GM21526 (cell line): ENCODE measurements at regions not wholly inside any gene's neighbourhood (a gene's known extent, or its start where the extent isn't known, plus 50 kb on each side); places are given as distances from the start of the nearest gene placed in this dataset.

Source experiments
- ATAC-seq: cut with Tn5 transposase; IDR thresholded peaks from one replicate; pipeline ENCODE4 v1.9.1; 2021; ENCODE audit warnings: moderate library complexity; ENCODE audit not compliant: unreplicated experiment, low FRiP score

DNA sequence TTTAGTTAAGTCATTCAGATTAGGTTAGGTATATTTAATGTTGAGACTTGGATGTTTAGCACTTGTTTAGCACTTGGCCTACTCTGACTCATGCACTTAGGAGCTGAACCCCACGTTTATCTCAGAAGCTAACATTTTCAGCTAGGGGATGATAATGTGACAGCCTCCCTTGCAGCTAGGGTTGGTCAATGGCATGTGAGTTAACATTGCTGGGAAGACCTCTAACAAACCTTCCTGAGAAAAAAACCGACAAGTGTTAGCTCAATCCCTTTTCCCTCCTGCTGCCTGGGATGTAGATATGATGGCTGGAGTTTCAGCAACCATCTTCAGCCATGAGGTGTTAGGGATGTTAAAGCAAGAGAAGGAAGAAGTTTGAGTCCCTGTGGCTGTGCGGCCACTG, 185.0 kb upstream of the FOXF1 start:
- ATAC-seq = no peak

DNA sequence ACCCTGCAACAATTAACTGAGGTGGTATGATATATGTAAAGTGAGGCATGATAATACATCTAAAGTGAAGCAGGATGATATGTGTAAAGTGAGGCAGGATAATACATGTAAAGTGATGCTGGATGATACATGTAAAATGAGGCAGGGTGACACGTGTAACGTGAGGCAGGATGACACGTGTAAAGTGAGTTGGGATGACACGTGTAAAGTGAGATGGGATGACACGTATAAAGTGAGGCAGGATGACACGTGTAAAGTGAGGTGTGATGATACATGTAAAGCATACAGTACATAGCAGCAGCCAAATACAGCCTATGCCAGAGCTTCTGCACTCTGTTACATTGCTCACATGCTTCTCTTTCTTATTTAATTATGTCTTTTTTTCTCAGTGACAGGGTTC, 184.4 kb upstream of the FOXF1 start:
- ATAC-seq = no peak

- ATAC-seq = no peak
These were observed 183.0 kb upstream of the FOXF1 start for GRCh38 chr16:86327321-86327720.

- ATAC-seq = no peak
These were observed 179.4 kb upstream of the FOXF1 start for GRCh38 chr16:86330906-86331305.

DNA sequence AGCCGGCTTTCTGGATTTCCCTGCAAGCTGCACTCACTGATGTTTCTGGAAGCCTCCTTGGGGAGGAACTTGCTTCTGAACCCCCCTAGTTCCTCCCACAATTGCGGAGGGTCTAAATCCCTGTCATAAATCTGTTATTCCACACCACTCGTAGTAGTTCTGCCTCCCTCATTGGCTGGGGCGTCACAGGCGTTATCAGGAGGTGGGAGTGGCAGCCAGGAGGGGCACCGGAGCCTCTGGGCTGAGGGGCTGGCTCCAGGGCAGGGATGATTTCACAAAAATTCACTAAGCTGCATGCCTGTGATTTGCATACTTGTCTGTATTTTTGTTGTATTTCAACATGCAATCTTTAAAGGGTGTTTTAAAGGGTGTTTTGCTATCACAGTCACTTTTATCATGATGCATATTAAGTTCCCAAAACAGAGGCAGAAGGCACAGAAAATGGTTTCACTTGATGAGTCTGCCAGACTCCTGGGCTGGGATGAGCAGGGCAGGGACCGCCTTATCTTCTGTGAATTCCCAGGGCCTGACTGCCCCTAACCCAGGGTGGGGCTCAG, 176.2 kb upstream of the FOXF1 start:
- ATAC-seq = no peak

GRCh38 chr16:86335266-86336172, 174.8 kb upstream of the FOXF1 start:
- no peak for ATAC-seq

- ATAC-seq = no peak
These were observed 173.2 kb upstream of the FOXF1 start for GRCh38 chr16:86337138-86337537.

DNA sequence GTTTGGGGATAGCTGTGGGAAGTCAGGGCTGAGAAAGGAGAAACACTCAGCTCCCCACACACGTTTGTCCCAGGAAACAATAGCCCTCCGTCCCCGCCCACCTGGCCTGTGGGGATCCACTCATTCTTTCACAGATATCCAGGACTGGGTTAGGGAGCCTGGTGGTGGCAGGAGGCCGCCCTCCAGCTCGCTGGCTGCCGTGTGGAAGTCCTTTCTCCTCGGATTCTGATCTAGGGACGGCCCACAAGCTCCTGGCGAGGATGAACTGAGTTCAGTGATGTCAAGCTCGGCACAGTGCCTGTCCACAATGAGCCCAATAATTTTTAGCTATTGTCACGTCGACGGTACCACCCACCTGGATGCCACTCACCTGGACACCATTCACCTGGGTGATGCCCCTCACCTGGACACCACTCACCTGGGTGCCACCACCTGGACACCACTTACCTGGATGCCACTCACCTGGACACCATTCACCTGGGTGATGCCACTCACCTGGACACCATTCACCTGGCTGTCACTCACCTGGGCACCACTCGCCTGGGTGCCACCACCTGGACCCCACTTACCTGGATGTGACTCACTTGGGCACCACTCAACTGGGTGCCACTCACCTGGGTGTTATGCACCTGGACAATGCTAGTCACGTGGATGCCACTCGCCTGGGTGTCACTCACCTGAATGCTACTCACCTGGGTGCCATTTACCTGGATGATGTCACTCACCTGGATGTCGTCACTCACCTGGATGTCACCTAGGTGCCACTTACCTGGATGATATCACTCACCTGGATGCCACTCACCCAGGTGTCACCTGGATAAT, 172.5 kb upstream of the FOXF1 start:
- ATAC-seq = no peak

DNA sequence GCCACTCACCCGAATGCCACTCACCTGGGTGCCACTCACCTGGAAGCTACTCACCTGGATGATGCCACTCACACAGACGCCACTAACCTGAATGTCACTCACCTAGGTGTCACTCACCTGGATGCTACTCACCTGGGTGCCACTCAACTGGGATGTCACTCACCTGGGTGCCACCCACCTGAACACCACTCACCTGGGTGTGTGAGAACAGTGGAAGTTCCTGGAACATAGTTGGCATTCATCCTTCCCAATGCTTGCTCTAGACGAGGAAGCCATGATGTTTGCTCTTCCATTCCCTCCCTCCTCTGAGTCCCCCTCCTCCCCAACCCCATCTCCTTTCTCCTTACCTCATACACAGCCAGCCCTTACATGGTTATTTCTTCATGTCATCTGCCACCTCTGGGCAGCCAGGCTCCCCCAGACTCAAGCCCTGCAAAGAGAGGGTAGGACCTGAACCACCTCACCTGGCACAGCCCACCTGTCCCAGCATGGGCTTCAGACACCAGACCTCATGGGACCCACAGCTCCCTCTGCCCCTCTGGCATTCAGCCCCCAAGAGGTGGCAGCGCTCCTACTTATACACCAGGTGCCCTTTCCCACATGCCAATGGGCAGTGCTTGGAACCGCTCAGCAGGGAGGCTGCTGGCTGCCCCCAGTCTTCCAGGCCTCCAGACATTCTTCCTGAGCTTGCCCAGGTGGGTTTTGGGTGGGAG, 171.8 kb upstream of the FOXF1 start:
- ATAC-seq = no peak

DNA sequence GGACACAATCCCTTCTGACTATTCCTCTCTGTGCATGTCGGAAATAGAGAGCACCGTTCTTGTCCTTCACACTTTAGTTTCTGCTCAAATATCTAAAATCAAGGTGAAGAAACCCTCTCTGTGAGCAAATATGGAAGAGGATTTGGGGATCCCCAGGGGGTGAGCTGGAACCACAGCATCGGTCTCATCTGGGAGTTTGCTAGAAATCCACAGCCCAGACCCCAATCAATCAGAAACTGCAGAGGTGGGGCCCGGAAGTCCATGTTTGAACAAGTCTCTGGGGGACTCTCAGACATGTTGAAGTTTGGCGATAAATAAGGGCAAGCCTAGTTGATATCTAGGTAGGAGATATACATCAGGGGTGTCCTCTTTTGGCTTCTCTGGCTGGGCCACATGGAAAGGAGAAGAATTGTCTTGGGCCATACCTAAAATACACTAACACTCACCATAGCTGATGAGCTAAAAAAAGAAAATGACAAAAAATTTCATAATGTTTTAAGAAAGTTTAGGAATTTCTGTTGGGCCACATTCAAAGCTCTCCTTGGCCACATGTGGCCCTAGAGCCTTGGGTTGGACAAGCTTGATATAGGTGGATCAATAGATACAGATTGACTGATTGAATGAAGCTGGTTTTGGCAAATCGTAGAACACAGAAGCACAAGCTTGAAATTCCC, 168.0 kb upstream of the FOXF1 start:
- ATAC-seq = no peak

DNA sequence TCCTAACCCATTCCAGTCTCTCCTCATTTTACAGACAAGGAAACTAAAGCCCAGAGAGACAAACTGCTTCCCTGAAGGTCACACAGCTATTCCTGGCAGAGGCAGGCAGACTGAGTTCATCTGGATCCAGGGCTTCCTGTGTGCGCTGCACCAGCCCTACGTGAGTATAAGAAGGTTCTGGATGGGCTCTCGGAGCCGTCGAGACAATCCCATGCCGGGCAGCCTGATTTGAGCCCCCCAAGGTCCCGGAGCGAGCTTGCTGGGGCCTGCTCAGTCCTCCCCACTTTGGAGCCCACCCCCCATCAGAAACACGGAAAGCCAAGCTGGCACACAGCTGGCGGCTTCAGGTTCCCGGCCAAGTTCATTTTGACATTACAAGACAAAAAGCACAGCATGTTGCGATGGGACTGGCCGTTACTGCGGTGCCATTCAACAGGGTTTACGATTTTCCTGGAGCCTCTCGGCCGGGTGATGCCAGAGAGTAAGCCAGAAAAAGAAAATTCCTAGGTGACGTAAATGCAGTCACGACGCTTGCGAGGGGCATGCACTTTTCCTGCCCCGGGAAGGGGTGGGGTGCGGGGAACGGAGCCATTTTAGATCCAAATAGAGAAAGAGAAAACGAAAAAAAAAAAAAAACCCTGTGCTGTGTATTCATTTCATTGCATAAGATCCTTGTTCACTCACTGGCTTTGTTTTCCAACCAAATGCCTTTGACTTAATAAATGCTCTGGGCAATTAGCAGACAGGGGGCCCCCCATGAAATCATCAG, 167.1 kb upstream of the FOXF1 start:
- ATAC-seq = no peak

- ATAC-seq = no peak
These were observed 166.3 kb upstream of the FOXF1 start for GRCh38 chr16:86343796-86344585.

DNA sequence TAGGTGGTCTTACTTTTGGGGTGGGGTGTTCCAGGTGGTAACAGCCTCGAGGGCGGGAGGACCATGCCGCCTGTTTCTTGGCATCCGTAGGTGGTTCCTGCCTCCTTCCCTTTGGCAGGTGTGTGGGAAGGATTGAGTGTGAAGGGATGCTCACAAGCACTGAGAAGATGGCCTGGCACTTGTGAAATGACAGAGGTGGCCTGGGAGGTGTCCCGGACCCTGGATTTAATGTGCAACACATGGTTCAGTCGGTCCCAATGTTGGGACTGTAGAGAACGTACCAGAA, 165.8 kb upstream of the FOXF1 start:
- ATAC-seq = no peak

GRCh38 chr16:86344881-86345280, 165.4 kb upstream of the FOXF1 start:
- no peak for ATAC-seq

DNA sequence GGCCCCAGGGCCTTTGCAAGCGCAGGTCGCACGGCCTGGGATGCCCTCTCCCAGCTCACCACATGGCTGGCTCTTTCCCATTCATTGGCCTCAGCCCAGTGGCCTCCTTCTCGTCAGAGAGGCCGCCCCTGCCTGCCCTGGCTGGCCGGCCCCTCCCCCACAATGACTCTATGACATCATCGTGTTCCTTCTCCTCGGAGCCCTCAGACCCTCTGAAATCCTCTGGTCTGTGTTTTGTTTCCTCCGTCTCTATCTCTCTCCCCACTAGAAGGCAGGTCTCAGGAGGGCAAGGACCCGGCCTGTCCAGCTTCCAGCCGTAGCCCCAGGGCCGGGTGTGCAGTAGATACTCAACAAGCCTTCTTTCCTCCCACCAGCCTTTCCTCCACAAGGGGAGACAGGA, 164.8 kb upstream of the FOXF1 start:
- no peak for ATAC-seq

DNA sequence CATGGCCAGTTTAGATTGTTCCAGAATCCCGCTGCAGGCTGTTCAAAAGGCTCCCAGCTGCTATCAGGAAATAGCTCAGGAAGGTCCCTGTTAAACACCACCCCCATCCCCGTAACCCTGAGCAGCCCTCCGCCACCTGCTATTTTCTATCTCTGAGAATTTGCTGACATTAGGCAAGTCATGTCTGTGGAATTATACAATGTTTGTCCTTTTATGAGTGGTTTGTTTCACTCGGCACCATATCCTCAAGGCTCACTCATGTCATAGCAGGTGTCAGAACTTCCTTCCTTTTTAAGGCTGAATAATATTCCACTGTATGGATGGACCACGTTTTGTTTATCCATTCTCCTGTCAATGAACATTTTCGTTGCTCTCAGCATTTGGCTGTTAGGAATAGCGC, 164.3 kb upstream of the FOXF1 start:
- no peak for ATAC-seq

- ATAC-seq = no peak
These were observed 163.2 kb upstream of the FOXF1 start for GRCh38 chr16:86347090-86347489.

- ATAC-seq = no peak
These were observed 162.3 kb upstream of the FOXF1 start for GRCh38 chr16:86347916-86348555.
